Peyer's patch (tissue), 4 donors: ENCODE measurements at regions not wholly inside any gene's neighbourhood (a gene's known extent, or its start where the extent isn't known, plus 50 kb on each side); places are given as distances from the start of the nearest gene placed in this dataset.

Experiments used
- DNase-seq, 3 donors: peaks; one replicate each; pipeline ENCODE4 v3.0.0-alpha.2; 2017 to 2019
- H3K27ac ChIP-seq, 4 donors: fragments of 200-600 bp; sonication (generic); one replicate each; pipeline ENCODE4 v1.5.1; 2016 to 2019
- H3K27me3 ChIP-seq, 2 donors: fragments of 200-600 bp; sonication (generic); one replicate each; pipeline ENCODE4 v1.5.1; 2019
- H3K36me3 ChIP-seq, 3 donors: fragments of 200-600 bp; sonication (generic); one replicate each; pipeline ENCODE4 v1.5.1; 2016 to 2019
- H3K4me1 ChIP-seq, 4 donors: fragments of 200-600 bp; sonication (generic); one replicate each; pipeline ENCODE4 v1.5.1; 2016 to 2019
- H3K4me3 ChIP-seq, 4 donors: fragments of 200-600 bp; sonication (generic); 1 replicate in 3 of 4; 2 replicates in 1 of 4; pipeline ENCODE4 v1.5.1; 2016 to 2019; ENCODE audit warnings: mild to moderate bottlenecking in 1 of 4
- H3K9me3 ChIP-seq, 4 donors: fragments of 200-600 bp; sonication (generic); one replicate each; pipeline ENCODE4 v1.5.1; 2016 to 2019; ENCODE audit warnings: mild to moderate bottlenecking in 1 of 4
- POLR2A ChIP-seq, 2 donors: fragments of 450-650 bp; IDR thresholded peaks; one replicate each; pipeline ENCODE4 v1.5.1; 2017; ENCODE audit warnings: antibody characterized with exemption in 2 of 2, mild to moderate bottlenecking in 2 of 2, moderate library complexity in 2 of 2
- TF ChIP-seq, protein P1 (sequence below), 6 experiments: fragments of 450-650 bp in 4 of 6; fragments of 200-600 bp in 2 of 6; sonication (generic) in 1 of 6; IDR thresholded peaks; one replicate each; pipeline ENCODE4 v1.5.1; 2017 to 2019; ENCODE audit warnings: antibody characterized with exemption in 6 of 6, mild to moderate bottlenecking in 3 of 6, moderate library complexity in 1 of 6

DNA sequence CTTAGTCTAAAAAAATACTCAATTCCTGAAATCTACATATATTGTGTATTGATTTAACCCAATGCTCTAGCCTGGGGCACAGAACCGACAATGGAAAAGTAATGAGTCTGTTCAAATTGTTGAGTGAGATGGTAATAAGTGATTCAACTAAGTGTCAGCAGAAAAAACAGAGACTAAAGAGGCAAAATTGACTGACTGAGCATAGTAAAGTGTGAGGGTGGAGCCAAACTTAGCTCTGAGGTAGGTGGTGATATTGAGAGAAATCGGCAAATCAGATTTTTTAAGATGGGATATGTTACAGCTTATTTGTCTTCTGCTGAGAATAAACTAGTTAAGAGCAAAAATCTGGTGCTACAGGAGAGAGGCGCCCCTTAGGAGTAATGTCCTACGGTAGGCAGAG lies 764.0 kb upstream of the LRRN3 start:
- no peak overlapping the region for H3K27ac ChIP-seq
- H3K27me3 ChIP-seq: no peaks in the 10 kb centered on the region
- no peaks in the 10 kb centered on the region for H3K36me3 ChIP-seq
- no peak overlapping the region for H3K4me3 ChIP-seq
- TF ChIP-seq POLR2A (IDR thresholded peaks at IDR 0.05): no peak
- TF ChIP-seq, protein P1, sequence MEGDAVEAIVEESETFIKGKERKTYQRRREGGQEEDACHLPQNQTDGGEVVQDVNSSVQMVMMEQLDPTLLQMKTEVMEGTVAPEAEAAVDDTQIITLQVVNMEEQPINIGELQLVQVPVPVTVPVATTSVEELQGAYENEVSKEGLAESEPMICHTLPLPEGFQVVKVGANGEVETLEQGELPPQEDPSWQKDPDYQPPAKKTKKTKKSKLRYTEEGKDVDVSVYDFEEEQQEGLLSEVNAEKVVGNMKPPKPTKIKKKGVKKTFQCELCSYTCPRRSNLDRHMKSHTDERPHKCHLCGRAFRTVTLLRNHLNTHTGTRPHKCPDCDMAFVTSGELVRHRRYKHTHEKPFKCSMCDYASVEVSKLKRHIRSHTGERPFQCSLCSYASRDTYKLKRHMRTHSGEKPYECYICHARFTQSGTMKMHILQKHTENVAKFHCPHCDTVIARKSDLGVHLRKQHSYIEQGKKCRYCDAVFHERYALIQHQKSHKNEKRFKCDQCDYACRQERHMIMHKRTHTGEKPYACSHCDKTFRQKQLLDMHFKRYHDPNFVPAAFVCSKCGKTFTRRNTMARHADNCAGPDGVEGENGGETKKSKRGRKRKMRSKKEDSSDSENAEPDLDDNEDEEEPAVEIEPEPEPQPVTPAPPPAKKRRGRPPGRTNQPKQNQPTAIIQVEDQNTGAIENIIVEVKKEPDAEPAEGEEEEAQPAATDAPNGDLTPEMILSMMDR (IDR thresholded peaks at IDR 0.05): no peak
- H3K9me3 ChIP-seq: no peaks in the 10 kb centered on the region
- DNase-seq: no peak
- H3K4me1 ChIP-seq: no peaks in the 10 kb centered on the region

DNA sequence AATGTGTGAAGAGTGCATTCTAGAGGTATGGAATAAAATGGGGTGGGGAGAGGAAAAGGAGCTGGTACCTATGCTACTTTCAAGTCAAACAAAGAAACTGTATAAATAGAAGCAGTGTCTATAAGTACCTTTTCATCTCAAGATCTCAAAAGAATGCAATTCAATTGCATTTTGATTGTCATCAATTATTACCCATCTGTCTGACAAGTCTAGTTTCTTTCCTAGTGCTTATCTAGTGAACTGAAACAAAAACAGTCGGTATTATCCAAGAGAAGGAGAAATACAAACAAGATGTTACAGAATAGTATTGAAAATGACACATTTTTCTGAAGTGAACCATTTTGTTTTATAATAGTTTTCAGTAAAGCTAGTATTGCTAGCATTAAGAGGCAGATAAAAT lies 754.5 kb upstream of the LRRN3 start:
- no peak for DNase-seq
- TF ChIP-seq POLR2A (IDR thresholded peaks at IDR 0.05): no peak
- TF ChIP-seq, protein P1 (IDR thresholded peaks at IDR 0.05): no peak

DNA sequence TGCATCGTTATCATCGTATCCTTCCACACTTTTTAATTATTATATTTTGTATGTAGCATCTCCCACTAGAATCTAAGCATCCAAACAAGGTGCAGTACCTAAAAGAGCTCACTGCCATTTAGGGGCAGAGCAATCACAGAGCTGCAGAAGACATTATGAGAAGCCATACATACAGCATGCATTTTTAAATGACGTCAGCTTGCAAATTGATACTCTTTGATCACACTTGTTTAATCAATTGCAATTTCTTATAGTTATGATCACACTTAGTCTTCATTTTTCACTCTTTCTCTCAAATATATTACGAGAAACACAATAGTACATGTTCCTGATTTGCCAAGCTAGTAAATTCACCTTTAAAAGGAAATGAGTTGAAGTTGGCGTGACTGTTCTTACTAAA lies 753.3 kb upstream of the LRRN3 start:
- Histone ChIP-seq H3K9me3 (no peaks in the 10 kb centered on the region), H3K4me1 (no peaks in the 10 kb centered on the region), H3K27me3 (no peaks in the 10 kb centered on the region), H3K36me3 (no peaks in the 10 kb centered on the region), H3K4me3 (no peak overlapping the region), H3K27ac (no peak overlapping the region)
- TF ChIP-seq POLR2A (IDR thresholded peaks at IDR 0.05): no peak
- TF ChIP-seq, protein P1 (IDR thresholded peaks at IDR 0.05): no peak
- no peak for DNase-seq

More for the DNA sequence above, 754.5 kb upstream of the LRRN3 start:
- no peaks in the 10 kb centered on the region for H3K27me3 ChIP-seq
- H3K27ac ChIP-seq: no peak overlapping the region
- no peak overlapping the region for H3K4me3 ChIP-seq
- H3K4me1 ChIP-seq: no peaks in the 10 kb centered on the region
- no peaks in the 10 kb centered on the region for H3K9me3 ChIP-seq
- H3K36me3 ChIP-seq: no peaks in the 10 kb centered on the region

DNA sequence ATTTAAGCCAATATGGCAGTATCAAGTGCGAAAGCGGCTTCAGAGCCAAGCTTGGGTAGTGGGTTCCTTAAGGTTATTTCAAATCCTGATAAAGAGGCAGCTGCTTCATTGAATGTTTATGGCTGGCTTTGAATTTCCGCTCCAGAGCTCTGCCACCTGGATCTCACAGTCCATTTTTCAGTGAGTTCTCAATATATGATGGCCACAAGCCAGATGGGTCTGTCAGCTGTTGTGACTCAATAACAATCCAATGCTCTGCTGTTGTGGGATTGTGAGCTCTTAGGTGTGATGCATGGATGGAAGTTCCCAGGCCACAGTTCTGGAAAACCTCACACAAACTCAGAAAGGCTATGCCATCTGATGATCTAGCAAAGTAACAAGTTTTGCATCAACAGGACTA lies 743.8 kb upstream of the LRRN3 start:
- no peak for TF ChIP-seq POLR2A (IDR thresholded peaks at IDR 0.05)
- TF ChIP-seq, protein P1 (IDR thresholded peaks at IDR 0.05): no peak
- DNase-seq: no peak
- H3K36me3 ChIP-seq: no peaks in the 10 kb centered on the region

DNA sequence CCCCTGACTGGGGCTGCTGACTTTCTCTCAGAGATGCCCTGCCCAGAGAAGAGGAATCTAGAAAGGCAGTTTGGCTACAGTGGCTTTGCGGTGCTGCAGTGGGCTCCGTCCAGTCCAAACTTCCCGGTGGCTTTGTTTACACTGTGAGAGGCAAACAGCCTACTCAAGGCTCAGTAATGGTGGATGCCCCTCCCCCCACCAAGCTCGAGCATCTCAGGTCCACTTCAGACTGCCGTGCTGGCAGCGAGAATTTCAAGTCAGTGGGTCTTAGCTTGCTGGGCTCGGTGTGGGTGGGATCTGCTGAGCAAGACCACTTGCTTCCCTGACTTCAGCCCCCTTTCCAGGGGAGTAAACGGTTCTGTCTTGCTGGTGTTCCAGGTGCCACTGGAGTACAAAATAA lies 734.5 kb upstream of the LRRN3 start:
- no peak for TF ChIP-seq POLR2A (IDR thresholded peaks at IDR 0.05)
- TF ChIP-seq, protein P1 (IDR thresholded peaks at IDR 0.05): no peak
- H3K27me3 ChIP-seq: no peaks in the 10 kb centered on the region
- H3K4me3 ChIP-seq: no peak overlapping the region
- H3K36me3 ChIP-seq: no peaks in the 10 kb centered on the region
- DNase-seq: no peak
- H3K27ac ChIP-seq: no peak overlapping the region
- H3K9me3 ChIP-seq: no peaks in the 10 kb centered on the region
- H3K4me1 ChIP-seq: no peaks in the 10 kb centered on the region

More for the DNA sequence above, 743.8 kb upstream of the LRRN3 start:
- no peak overlapping the region for H3K27ac ChIP-seq
- H3K9me3 ChIP-seq: no peaks in the 10 kb centered on the region
- H3K4me1 ChIP-seq: no peaks in the 10 kb centered on the region
- H3K4me3 ChIP-seq: no peak overlapping the region
- no peaks in the 10 kb centered on the region for H3K27me3 ChIP-seq

- Histone ChIP-seq H3K4me3 (no peak overlapping the region), H3K27me3 (no peaks in the 10 kb centered on the region), H3K9me3 (no peaks in the 10 kb centered on the region), H3K27ac (no peak overlapping the region), H3K36me3 (no peaks in the 10 kb centered on the region), H3K4me1 (no peaks in the 10 kb centered on the region)
- TF ChIP-seq, protein P1 (IDR thresholded peaks at IDR 0.05): no peak
- no peak for TF ChIP-seq POLR2A (IDR thresholded peaks at IDR 0.05)
- no peak for DNase-seq
Observed at GRCh38 chr7:110358028-110358427, 732.9 kb upstream of the LRRN3 start.
